NCI-H2227 treated with DMSO at 0.1 percent for 48 hours (cell line): ENCODE measurements at regions not wholly inside any gene's neighbourhood (a gene's known extent, or its start where the extent isn't known, plus 50 kb on each side); places are given as distances from the start of the nearest gene placed in this dataset.
"Not testable (repeated sequence)": the region's sequence is repeated elsewhere in the genome, so short reads cannot be mapped to it uniquely, and the experiment has no call there.

Experiments
- DNase-seq: peaks from one replicate; lab custom pipeline; 2025; lab: John Stamatoyannopoulos, UW

DNA sequence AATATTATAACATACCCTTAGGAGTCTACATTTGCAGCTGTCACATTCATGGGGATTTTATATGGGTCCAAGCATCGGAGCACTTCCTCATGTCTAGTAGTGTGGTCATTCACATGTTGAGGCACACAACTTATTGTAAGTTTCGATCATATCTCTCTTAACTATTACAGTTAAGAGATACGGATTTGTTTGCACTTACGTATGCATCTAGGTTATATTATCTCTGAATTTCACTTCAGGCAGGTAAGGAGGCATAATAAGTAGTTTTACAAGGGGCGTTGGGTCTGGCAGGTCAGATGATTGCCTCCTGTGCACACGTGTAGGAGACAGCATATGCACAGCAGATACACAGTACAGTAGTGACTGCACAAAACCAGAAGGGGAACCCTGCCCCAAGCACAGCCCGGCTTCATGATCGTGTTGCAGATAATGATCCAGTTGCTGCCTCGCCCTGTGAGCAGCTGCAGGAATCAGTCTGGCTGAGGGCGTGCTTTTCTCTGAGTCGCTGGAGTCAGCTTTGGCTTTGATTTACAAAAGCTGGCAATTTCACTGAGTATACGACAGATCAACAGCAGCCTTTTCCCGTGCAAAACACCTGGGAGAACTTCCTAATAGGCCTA, 302.9 kb upstream of the GATB start:
- peak; percentile 59 for DNase-seq

DNA sequence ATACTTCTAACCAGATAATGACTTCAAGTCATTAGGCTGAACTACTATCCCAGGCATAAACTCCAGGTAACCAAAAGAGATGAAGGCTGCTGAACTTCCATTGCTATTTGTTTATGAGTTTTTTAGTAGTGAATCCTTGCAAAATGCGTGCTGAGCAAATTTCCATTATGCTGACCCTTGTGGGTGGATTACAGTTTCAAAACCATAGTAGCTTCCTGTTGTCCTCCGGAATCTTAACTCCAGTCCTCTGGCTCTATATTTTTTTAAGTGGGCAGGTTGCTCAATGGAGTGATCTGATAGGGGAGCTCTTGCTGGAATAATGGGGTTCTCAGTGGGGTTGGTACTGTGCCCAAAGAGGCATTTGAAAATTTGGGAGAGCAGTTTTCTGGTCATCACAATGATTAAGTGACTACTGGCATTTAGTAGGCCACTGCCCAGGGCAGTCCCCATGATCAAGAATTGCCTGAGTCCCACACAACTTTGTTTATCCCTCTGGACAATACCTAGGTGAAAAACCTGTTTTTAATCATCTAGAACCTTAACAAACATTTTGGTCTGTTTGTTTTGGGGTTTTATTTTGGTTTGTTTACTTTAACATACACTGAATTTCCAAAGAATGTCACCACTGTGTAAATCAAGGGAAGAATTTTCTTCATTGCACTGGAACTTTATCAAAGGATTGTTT, 302.3 kb upstream of the GATB start:
- DNase-seq = no peak

DNA sequence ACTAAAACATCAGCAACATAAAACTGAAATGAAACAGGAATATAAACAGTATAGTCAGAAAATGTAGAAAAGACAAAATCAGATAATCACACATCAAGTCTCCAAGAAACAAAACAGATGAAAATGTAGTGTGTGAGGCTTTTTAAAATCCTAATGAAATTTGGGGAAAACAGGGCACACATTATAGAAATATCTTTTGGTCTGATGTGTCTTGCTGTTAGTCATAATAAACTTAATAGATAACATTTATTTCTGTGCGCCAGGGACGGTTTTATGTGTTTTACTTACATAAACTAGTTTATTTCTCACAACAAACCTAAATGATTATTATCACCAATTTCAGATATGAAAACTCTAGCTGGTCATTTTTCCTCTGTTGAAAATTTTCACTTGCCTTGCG, 293.9 kb upstream of the GATB start:
- no peak for DNase-seq

DNA sequence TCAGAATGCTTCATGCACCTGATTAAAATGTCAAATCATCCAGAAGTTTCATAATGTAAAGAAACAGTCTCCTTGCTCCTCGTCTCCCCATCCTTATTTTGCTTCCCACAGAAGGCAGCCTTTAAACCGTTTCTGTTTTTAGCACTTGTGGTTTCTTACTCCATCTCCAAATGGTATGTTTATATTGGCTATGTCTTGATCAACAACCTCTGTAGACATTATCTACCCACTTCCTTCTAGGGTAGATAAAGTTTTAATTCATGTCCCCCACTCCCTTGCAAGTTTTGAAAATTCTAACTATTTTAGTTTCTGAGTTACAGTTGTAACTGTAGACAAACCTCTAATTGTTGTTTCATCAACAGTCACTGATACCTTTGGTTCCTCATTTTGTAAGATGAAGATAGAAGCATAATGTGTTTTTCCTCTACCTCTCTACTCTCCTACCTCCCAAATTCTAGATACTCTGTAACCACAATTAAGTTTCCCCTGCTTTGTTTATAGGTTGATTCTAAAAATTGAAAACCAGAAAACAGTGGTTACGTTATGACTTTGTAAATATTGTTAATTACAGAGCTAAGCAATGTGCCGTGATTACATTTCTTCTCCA, 291.7 kb upstream of the GATB start:
- no peak for DNase-seq

DNA sequence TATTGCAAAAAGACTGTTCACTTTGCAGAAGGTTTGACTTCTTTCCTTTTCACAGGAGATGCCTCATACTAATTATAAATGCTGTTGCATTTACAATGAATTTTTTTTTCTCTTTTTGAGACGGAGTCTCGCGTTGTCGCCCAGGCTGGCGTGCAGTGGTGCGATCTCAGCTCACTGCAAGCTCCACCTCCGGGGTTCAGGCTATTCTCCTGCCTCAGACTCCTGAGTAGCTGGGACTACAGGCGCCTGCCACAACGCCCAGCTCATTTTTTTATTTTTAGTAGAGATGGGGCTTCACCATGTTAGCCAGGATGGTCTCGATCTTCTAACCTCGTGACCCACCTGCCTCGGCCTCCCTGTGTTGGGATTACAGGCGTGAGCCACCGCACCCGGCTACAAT, 290.5 kb upstream of the GATB start:
- not testable (repeated sequence) for DNase-seq

DNA sequence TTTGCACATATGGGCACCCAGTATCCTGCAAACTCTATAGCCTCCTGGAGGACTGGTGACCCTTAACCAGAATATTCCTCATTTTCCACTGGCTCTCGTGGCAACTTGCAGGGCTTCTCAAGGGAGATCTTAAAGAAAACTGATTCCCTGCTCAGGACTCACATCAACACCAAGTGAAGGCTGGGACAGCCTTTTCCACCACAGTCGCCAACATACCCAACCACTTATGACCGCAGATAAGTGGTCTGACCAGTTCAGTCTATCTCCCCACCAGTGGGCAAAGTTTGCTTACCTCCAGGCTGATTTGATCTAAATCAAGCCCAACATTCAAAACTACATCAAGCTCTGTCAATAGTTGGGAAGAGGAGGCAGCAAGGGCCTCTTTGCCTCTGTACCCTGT, 289.3 kb upstream of the GATB start:
- no peak for DNase-seq

DNA sequence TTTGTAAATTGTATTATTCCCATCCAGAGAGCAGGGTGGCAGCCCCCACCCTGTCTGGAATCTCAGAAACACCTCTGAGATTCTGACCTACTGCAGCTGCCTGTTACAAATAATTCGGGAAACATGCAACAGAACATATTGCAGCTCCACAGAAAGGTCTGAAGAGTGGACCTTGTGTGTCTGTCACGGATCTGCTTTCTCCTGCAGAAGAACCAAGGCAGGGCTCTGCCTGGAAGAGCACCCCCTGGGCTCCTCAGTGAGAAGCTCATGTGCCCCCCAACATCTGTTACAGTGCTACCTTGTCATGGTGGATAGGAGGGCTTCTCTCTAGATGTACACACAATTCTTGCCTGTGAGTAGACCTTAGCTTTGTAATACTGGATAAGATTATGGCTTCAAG, 286.6 kb upstream of the GATB start:
- DNase-seq = no peak

GRCh38 chr4:152045807-152046571, 285.2 kb upstream of the GATB start:
- DNase-seq = no peak

GRCh38 chr4:152045449-152045806, 284.6 kb upstream of the GATB start:
- no peak for DNase-seq

DNA sequence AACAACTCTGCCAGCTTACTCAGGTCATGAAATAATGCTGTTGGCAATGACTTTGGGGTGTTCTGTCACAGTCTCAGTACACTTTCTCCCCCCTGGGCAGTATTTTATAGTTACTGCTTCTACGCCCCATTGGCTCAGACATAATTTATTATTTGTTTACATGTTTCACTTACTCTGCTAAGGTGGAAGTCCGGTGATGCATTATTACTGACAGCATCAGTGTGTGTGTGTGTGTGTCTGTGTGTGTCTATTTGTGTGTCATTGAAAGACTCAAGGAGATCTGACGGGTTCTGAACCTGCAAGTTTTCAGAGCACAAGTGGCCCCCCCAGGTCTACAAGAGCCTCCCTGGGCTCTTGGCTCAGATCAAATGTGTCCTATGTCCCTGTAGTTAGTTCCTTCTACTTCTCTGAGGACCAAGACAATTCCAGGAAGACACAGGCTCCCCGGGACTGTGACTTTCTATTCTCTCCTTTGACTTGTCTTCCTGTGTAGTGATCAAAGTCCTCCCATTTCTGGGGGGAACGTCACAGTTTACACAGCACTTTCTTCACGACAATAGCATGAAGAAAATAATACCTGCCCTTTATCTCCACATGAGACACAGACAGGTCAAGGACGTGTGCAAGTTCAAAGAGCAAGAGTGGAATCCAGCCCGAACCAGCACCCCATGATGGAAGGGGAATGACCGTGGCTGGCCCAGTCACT, 283.7 kb upstream of the GATB start:
- DNase-seq = no peak

- DNase-seq = no peak
These were observed 280.5 kb upstream of the GATB start for GRCh38 chr4:152041295-152041694.

DNA sequence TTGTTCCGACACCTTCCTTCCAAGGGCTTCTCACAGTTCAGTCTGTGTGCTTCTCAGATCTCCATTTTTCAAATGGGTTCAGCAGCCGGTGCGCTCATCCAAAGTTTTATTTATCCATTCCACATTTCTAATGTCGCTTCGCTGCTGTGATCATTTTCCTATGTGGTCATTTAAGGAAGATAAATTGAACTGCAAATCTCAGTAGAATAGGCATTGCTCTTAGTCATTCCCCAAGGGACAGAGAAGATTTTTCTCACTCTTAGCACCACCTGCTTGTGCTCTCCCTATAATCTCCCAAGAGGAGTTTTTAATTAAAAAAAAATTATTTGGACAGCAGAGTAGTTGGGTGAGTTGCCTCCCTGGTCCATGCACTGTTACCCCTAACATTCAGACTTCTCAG, 278.9 kb upstream of the GATB start:
- DNase-seq = no peak

DNA sequence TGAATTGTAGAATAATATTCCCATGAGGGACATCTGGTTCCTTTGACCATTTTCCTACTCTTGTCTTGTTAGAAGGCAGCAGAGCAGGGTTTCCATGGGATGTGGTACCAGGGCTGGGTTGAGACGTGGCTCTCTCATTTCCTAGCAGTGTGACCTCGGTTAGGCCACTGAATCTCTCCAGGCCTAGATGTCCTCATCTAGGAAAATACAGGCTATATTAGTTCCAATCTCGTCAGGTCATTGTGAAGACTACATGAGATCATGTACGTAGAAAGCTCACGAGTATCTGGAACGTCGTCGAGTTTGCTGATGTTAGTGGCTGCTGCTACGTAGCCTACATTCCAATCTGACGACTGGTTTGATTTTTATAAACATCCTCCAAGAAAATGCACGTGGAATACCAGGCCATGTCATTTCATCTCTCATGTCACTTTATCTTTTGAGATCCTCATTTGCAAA, 278.2 kb upstream of the GATB start:
- no peak for DNase-seq

DNA sequence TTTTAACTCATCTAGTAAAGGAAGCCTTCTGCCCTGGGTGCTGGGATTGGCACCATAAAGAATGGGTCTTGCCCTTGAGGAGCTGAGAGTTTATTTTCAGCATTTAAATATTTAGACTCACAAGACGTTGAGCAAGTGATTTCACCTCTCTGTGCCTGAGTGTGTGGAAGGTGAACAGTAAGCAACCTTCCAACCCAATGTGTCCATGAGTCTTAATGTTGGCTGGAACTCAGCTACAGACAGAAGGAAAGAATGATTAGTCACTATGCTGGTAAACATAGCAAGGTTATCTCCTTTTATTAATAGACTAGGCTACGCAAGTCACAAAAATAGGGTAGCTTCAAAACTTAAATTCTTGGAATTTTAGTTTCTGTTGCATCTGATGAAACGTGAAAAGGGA, 277.4 kb upstream of the GATB start:
- no peak for DNase-seq

DNA sequence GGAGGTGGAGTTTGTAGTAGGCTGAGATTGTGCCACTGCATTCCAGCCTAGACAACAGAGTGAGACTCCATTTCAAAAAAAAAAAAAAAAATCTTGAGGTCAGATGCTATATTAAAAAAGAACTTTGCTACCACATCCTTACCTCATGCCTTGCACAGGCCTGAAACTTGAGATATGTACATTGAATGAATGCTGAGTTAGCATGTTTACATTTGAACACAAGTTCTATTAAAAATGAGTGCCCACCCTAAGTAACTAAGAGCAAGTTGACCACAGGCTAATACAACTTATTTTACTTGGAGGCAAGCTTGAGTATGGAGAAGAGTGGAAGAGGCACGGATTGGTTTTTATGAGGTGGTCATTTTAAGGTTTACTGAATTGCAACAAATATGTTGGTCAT, 276.6 kb upstream of the GATB start:
- DNase-seq = no peak

GRCh38 chr4:152033621-152034020, 272.8 kb upstream of the GATB start:
- DNase-seq = no peak

DNA sequence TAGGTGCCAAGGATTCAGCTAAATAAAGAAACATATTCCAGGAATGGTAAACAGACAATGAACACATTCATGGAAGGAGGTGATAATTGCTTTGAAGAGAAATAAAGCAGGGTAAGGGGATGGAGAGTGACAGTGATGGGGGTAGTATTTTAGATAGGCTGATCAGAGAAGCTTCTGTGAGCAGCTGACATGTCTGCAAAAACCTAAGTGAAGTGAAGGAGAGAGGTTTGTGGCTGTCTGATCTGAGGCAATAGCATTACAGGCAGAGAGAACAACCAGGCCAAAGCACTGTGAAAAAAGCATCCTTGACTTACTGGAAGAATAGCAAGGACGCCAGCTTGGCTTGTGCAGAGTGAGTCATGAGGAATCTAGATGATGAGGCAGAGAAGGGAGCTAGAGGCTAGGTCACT, 271.9 kb upstream of the GATB start:
- no peak for DNase-seq

DNA sequence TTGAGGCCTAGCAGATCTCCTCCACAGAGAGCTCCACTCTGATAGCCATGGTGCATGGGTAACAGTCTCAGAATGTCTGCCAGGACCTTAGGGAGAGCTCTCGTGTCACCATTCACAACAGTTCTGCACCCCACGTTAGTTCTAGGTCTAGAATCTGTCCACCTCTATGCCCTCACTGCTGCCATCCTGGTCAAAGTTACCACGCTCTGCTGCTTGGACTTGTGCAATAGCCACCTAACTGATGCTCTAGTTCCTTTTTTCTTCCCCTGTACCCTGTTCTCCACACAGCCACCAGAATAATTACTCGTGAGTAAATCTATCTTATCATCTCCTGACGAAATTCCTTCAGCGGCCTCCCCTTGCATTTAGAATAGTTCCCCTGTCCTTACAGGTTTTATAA, 268.8 kb upstream of the GATB start:
- no peak for DNase-seq

GRCh38 chr4:152028131-152028530, 267.3 kb upstream of the GATB start:
- no peak for DNase-seq

DNA sequence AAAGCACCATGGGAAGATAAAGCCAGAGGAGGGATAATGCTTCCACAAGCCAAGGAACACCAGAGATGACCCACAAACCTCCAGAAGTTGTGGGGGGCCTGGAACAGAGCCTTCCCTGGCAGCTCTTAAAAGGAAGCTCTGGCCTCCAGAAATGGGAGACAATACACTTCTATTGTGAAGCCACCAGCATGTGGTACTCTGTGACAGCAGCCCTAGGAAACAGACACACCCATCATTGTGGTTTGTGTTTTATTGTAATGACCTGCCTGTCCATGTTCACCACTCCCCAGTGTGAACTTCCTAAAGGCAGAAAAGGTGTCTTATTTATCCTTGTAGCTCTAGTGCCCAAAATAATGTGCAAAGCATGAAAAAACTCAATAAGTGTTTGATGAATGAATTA, 264.1 kb upstream of the GATB start:
- DNase-seq = no peak

GRCh38 chr4:152023674-152024073, 262.9 kb upstream of the GATB start:
- no peak for DNase-seq

- no peak for DNase-seq
These were observed 261.7 kb upstream of the GATB start for GRCh38 chr4:152022543-152022942.
